ENCODE measurements at regions not wholly inside any gene's neighbourhood (a gene's known extent, or its start where the extent isn't known, plus 50 kb on each side); places are given as distances from the start of the nearest gene placed in this dataset.

- Histone ChIP-seq H4K91ac (ENCODE audit: low read depth, low read length, poor library complexity) (no peak overlapping the region), H3K9ac (ENCODE audit: low read depth, low read length, poor library complexity) (no peak overlapping the region), H2BK120ac (ENCODE audit: low read depth, low read length) (no peak overlapping the region), H4K8ac (ENCODE audit: low read depth, low read length) (no peak overlapping the region), H3K4me3 (ENCODE audit: low read length in 2 of 2) (no peak overlapping the region), H3K14ac (ENCODE audit: low read length) (no peak overlapping the region), H3K4me2 (ENCODE audit: insufficient read depth, low read length, poor library complexity, severe bottlenecking) (no peak overlapping the region), H3K9me3 (replicated peaks in 1 of 2; ENCODE audit: control insufficient read depth in 2 of 2, insufficient read depth in 1 of 2, low read depth in 1 of 2, low read length in 2 of 2) (no peaks in the 10 kb centered on the region), H3K4me1 (ENCODE audit: control insufficient read depth in 2 of 2, insufficient read depth in 1 of 2, low read depth in 1 of 2, low read length in 2 of 2) (no peaks in the 10 kb centered on the region), H2BK5ac (ENCODE audit: low read length) (no peak overlapping the region), H3K36me3 (replicated peaks in 1 of 2; ENCODE audit: control insufficient read depth in 2 of 2, insufficient read depth in 2 of 2, low read length in 2 of 2) (no peaks in the 10 kb centered on the region), H3K23ac (ENCODE audit: low read depth, low read length, poor library complexity) (no peak overlapping the region), H3K79me1 (ENCODE audit: low read depth, low read length) (no peaks in the 10 kb centered on the region), H3K27me3 (ENCODE audit: control insufficient read depth in 3 of 3, insufficient read depth in 3 of 3, low read depth in 1 of 3, low read length in 3 of 3) (no peaks in the 10 kb centered on the region), H2BK15ac (ENCODE audit: low read length) (no peak overlapping the region), H3K4ac (ENCODE audit: low read length) (no peak overlapping the region), H3K18ac (ENCODE audit: low read length) (no peak overlapping the region), H3K27ac (replicated peaks; ENCODE audit: low read length) (no peak overlapping the region), H2AFZ (ENCODE audit: low read length) (no peak overlapping the region), H2BK12ac (ENCODE audit: low read length) (no peak overlapping the region), H2AK5ac (ENCODE audit: low read depth, low read length) (no peak overlapping the region)
- DNase-seq (ENCODE audit: low spot score): no peak
- no CpG with 5 or more reads among the region's 2 CpGs for WGBS, 2 donors (ENCODE audit: extremely low coverage in 2 of 2, insufficient read length in 2 of 2, insufficient replicate concordance in 1 of 2)
Measured at GRCh38 chr4:24720979-24721378, 74.4 kb upstream of the SOD3 start.

GRCh38 chr4:24722026-24722568 lies 73.3 kb upstream of the SOD3 start:
- Histone ChIP-seq H3K4me2 (ENCODE audit: insufficient read depth, low read length, poor library complexity, severe bottlenecking) (no peak overlapping the region), H3K14ac (ENCODE audit: low read length) (no peak overlapping the region), H2BK120ac (ENCODE audit: low read depth, low read length) (no peak overlapping the region), H3K9me3 (replicated peaks in 1 of 2; ENCODE audit: control insufficient read depth in 2 of 2, insufficient read depth in 1 of 2, low read depth in 1 of 2, low read length in 2 of 2) (no peaks in the 10 kb centered on the region), H3K9ac (ENCODE audit: low read depth, low read length, poor library complexity) (no peak overlapping the region), H2BK15ac (ENCODE audit: low read length) (no peak overlapping the region), H3K36me3 (replicated peaks in 1 of 2; ENCODE audit: control insufficient read depth in 2 of 2, insufficient read depth in 2 of 2, low read length in 2 of 2) (no peaks in the 10 kb centered on the region), H4K91ac (ENCODE audit: low read depth, low read length, poor library complexity) (no peak overlapping the region), H3K27me3 (ENCODE audit: control insufficient read depth in 3 of 3, insufficient read depth in 3 of 3, low read depth in 1 of 3, low read length in 3 of 3) (no peaks in the 10 kb centered on the region), H2AK5ac (ENCODE audit: low read depth, low read length) (no peak overlapping the region), H3K23ac (ENCODE audit: low read depth, low read length, poor library complexity) (no peak overlapping the region), H3K4me3 (ENCODE audit: low read length in 2 of 2) (no peak overlapping the region), H2BK12ac (ENCODE audit: low read length) (no peak overlapping the region), H3K18ac (ENCODE audit: low read length) (no peak overlapping the region), H3K27ac (replicated peaks; ENCODE audit: low read length) (no peak overlapping the region), H3K4ac (ENCODE audit: low read length) (no peak overlapping the region), H2AFZ (ENCODE audit: low read length) (no peak overlapping the region), H2BK5ac (ENCODE audit: low read length) (no peak overlapping the region), H3K4me1 (ENCODE audit: control insufficient read depth in 2 of 2, insufficient read depth in 1 of 2, low read depth in 1 of 2, low read length in 2 of 2) (no peaks in the 10 kb centered on the region), H3K79me1 (ENCODE audit: low read depth, low read length) (no peaks in the 10 kb centered on the region), H4K8ac (ENCODE audit: low read depth, low read length) (no peak overlapping the region)
- no peak for DNase-seq (ENCODE audit: low spot score)
- WGBS, 2 donors (ENCODE audit: extremely low coverage in 2 of 2, insufficient read length in 2 of 2, insufficient replicate concordance in 1 of 2): no CpG with 5 or more reads among the region's 4 CpGs

- no peak overlapping the region for H3K23ac ChIP-seq (ENCODE audit: low read depth, low read length, poor library complexity)
- no peak for DNase-seq (ENCODE audit: low spot score)
- no peak overlapping the region for H3K27ac ChIP-seq (replicated peaks; ENCODE audit: low read length)
- H3K18ac ChIP-seq (ENCODE audit: low read length): no peak overlapping the region
- no peak overlapping the region for H3K14ac ChIP-seq (ENCODE audit: low read length)
- no peak overlapping the region for H2BK5ac ChIP-seq (ENCODE audit: low read length)
- no peaks in the 10 kb centered on the region for H3K27me3 ChIP-seq (ENCODE audit: control insufficient read depth in 3 of 3, insufficient read depth in 3 of 3, low read depth in 1 of 3, low read length in 3 of 3)
- no peak overlapping the region for H2BK15ac ChIP-seq (ENCODE audit: low read length)
- H3K4ac ChIP-seq (ENCODE audit: low read length): no peak overlapping the region
- no peak overlapping the region for H2BK120ac ChIP-seq (ENCODE audit: low read depth, low read length)
- H4K8ac ChIP-seq (ENCODE audit: low read depth, low read length): no peak overlapping the region
- no peaks in the 10 kb centered on the region for H3K79me1 ChIP-seq (ENCODE audit: low read depth, low read length)
- no peaks in the 10 kb centered on the region for H3K36me3 ChIP-seq (replicated peaks in 1 of 2; ENCODE audit: control insufficient read depth in 2 of 2, insufficient read depth in 2 of 2, low read length in 2 of 2)
- WGBS, 2 donors (ENCODE audit: extremely low coverage in 2 of 2, insufficient read length in 2 of 2, insufficient replicate concordance in 1 of 2): 100% methylated on average over 2 of the region's 13 CpGs; no CpG with 5 or more reads in 1 of the 2 donors
- no peak overlapping the region for H3K4me2 ChIP-seq (ENCODE audit: insufficient read depth, low read length, poor library complexity, severe bottlenecking)
- H3K9me3 ChIP-seq (replicated peaks in 1 of 2; ENCODE audit: control insufficient read depth in 2 of 2, insufficient read depth in 1 of 2, low read depth in 1 of 2, low read length in 2 of 2): no peaks in the 10 kb centered on the region
- no peak overlapping the region for H3K9ac ChIP-seq (ENCODE audit: low read depth, low read length, poor library complexity)
- H2AK5ac ChIP-seq (ENCODE audit: low read depth, low read length): no peak overlapping the region
- H3K4me1 ChIP-seq (ENCODE audit: control insufficient read depth in 2 of 2, insufficient read depth in 1 of 2, low read depth in 1 of 2, low read length in 2 of 2): no peaks in the 10 kb centered on the region
- H2BK12ac ChIP-seq (ENCODE audit: low read length): no peak overlapping the region
- H4K91ac ChIP-seq (ENCODE audit: low read depth, low read length, poor library complexity): no peak overlapping the region
- H3K4me3 ChIP-seq (ENCODE audit: low read length in 2 of 2): no peak overlapping the region
- H2AFZ ChIP-seq (ENCODE audit: low read length): no peak overlapping the region
Measured at GRCh38 chr4:24727390-24728224, 67.8 kb upstream of the SOD3 start.

- WGBS, 2 donors (ENCODE audit: extremely low coverage in 2 of 2, insufficient read length in 2 of 2, insufficient replicate concordance in 1 of 2): no CpG with 5 or more reads among the region's 6 CpGs
- no peak overlapping the region for H2BK5ac ChIP-seq (ENCODE audit: low read length)
- no peaks in the 10 kb centered on the region for H3K36me3 ChIP-seq (replicated peaks in 1 of 2; ENCODE audit: control insufficient read depth in 2 of 2, insufficient read depth in 2 of 2, low read length in 2 of 2)
- peaks cover 0 to 3% of the 10 kb centered on the region in 2 donors for H3K4me1 ChIP-seq (ENCODE audit: control insufficient read depth in 2 of 2, insufficient read depth in 1 of 2, low read depth in 1 of 2, low read length in 2 of 2)
- no peak overlapping the region for H2BK12ac ChIP-seq (ENCODE audit: low read length)
- no peaks in the 10 kb centered on the region for H3K27me3 ChIP-seq (ENCODE audit: control insufficient read depth in 3 of 3, insufficient read depth in 3 of 3, low read depth in 1 of 3, low read length in 3 of 3)
- H3K9ac ChIP-seq (ENCODE audit: low read depth, low read length, poor library complexity): no peak overlapping the region
- H2AFZ ChIP-seq (ENCODE audit: low read length): no peak overlapping the region
- DNase-seq (ENCODE audit: low spot score): no peak
- no peak overlapping the region for H3K27ac ChIP-seq (replicated peaks; ENCODE audit: low read length)
- H3K14ac ChIP-seq (ENCODE audit: low read length): no peak overlapping the region
- H3K79me1 ChIP-seq (ENCODE audit: low read depth, low read length): no peaks in the 10 kb centered on the region
- no peak overlapping the region for H2AK5ac ChIP-seq (ENCODE audit: low read depth, low read length)
- no peak overlapping the region for H3K18ac ChIP-seq (ENCODE audit: low read length)
- no peak overlapping the region for H2BK15ac ChIP-seq (ENCODE audit: low read length)
- H3K4me2 ChIP-seq (ENCODE audit: insufficient read depth, low read length, poor library complexity, severe bottlenecking): no peak overlapping the region
- H3K4me3 ChIP-seq (ENCODE audit: low read length in 2 of 2): no peak overlapping the region
- no peaks in the 10 kb centered on the region for H3K9me3 ChIP-seq (replicated peaks in 1 of 2; ENCODE audit: control insufficient read depth in 2 of 2, insufficient read depth in 1 of 2, low read depth in 1 of 2, low read length in 2 of 2)
- no peak overlapping the region for H3K4ac ChIP-seq (ENCODE audit: low read length)
- no peak overlapping the region for H4K8ac ChIP-seq (ENCODE audit: low read depth, low read length)
- no peak overlapping the region for H2BK120ac ChIP-seq (ENCODE audit: low read depth, low read length)
- no peak overlapping the region for H3K23ac ChIP-seq (ENCODE audit: low read depth, low read length, poor library complexity)
- H4K91ac ChIP-seq (ENCODE audit: low read depth, low read length, poor library complexity): no peak overlapping the region
Measured at GRCh38 chr4:24729119-24729730, 66.1 kb upstream of the SOD3 start.
